Lower leg skin (tissue), 4 donors: ENCODE measurements at regions not wholly inside any gene's neighbourhood (a gene's known extent, or its start where the extent isn't known, plus 50 kb on each side); places are given as distances from the start of the nearest gene placed in this dataset.

Source experiments
- DNase-seq, 2 donors: peaks; one replicate each; pipeline ENCODE4 v3.0.0-alpha.2; 2019; ENCODE audit warnings: low spot score in 2 of 2
- H3K4me3 ChIP-seq: fragments of 200-600 bp; sonication (generic); 2 replicates; pipeline ENCODE4 v1.5.1; 2017; ENCODE audit warnings: mild to moderate bottlenecking, low read depth; ENCODE audit not compliant: poor library complexity, severe bottlenecking
- CTCF ChIP-seq, 3 donors: fragments of 450-650 bp; IDR thresholded peaks; one replicate each; pipeline ENCODE4 v1.5.1; 2016; ENCODE audit warnings: antibody characterized with exemption in 3 of 3, mild to moderate bottlenecking in 3 of 3, moderate library complexity in 2 of 3
- POLR2A ChIP-seq, 2 donors: fragments of 450-650 bp; IDR thresholded peaks; one replicate each; pipeline ENCODE4 v1.6.1; 2016 to 2017; ENCODE audit warnings: antibody characterized with exemption in 2 of 2, mild to moderate bottlenecking in 1 of 2, moderate library complexity in 1 of 2
- WGBS, 2 donors: methylation state at CpG; one replicate each; pipeline ENCODE4 v1.1.5; 2018; 5-methylcytosine and 5-hydroxymethylcytosine counted together
- intact Hi-C: fragments of 100-400 bp; cut with DNase I; formaldehyde crosslinking; loops from one replicate; pipeline ENCODE4 v1.15.0; 2023; ENCODE audit warnings: low total_unique reads

- DNase-seq, result no peak
- 70 to 81% methylated on average over 4 of the region's 4 CpGs for WGBS, 2 donors
- intact Hi-C loops, result no loop called here
- H3K4me3 ChIP-seq, result no peak overlapping the region
- TF ChIP-seq CTCF (IDR thresholded peaks at IDR 0.05) (no peak), POLR2A (IDR thresholded peaks at IDR 0.05) (no peak)
Observed at GRCh38 chr14:53533384-53533970, 380.4 kb upstream of the DDHD1 start.

DNA sequence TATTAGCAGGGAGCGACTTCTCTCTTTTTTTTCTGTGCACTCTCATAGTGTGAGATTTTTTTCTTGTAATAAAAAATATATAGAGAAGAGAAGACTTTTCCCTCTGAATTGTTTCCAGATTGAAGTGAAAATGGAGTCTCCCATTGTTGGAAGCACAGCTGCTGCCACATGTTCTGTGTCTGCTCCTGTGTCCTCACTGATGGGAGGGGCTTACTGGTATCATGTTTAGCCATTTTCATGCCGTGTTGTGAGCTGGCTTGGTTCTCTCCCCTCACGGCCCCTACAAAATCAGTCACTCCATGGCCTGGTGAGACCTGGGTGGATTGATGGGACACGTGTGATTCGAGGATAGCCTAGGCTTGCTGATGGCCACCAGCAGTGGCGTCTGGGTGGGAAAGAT lies 379.7 kb upstream of the DDHD1 start:
- WGBS, 2 donors, result 81 to 82% methylated on average over 6 of the region's 6 CpGs
- TF ChIP-seq POLR2A (IDR thresholded peaks at IDR 0.05) (no peak), CTCF (IDR thresholded peaks at IDR 0.05) (no peak)
- no peak overlapping the region for H3K4me3 ChIP-seq
- DNase-seq, result no peak
- intact Hi-C loops, result no loop called here

DNA sequence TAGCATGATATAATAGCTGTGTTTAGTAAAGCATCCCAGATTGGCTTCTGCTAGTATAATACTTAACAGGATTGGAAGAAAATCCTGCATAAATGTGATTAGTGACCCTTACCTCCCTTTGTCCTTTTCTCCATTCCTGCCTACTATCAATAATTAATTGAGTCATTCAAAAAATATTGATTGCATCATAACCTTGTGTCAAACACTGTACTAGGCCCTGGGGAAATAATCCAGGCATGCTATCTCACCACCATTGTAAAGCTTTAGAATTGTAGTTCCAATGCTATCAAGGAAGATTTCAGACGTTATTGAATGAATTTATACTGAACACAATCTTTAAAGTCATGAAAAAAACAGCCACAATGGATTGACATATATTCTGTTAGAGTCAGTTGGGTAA lies 378.6 kb upstream of the DDHD1 start:
- 74 to 75% methylated on average over 1 of the region's 1 CpG for WGBS, 2 donors
- intact Hi-C loops, result no loop called here
- TF ChIP-seq POLR2A (IDR thresholded peaks at IDR 0.05) (no peak), CTCF (IDR thresholded peaks at IDR 0.05) (no peak)
- no peak overlapping the region for H3K4me3 ChIP-seq
- no peak for DNase-seq

- no peak overlapping the region for H3K4me3 ChIP-seq
- no peak for DNase-seq
- 81 to 91% methylated on average over 1 of the region's 1 CpG for WGBS, 2 donors
- TF ChIP-seq POLR2A (IDR thresholded peaks at IDR 0.05), result no peak
- no peak for TF ChIP-seq CTCF (IDR thresholded peaks at IDR 0.05)
- intact Hi-C loops, result no loop called here
Observed at GRCh38 chr14:53531156-53531555, 378.0 kb upstream of the DDHD1 start.

GRCh38 chr14:53529519-53529918 lies 376.4 kb upstream of the DDHD1 start:
- intact Hi-C loops, result no loop called here
- no peak overlapping the region for H3K4me3 ChIP-seq
- no peak for DNase-seq
- 46 to 59% methylated on average over 3 of the region's 3 CpGs for WGBS, 2 donors
- TF ChIP-seq POLR2A (IDR thresholded peaks at IDR 0.05) (no peak), CTCF (IDR thresholded peaks at IDR 0.05) (no peak)

- intact Hi-C loops, result no loop called here
- DNase-seq, result no peak
- WGBS, 2 donors, result 87 to 89% methylated on average over 2 of the region's 2 CpGs
- TF ChIP-seq CTCF (IDR thresholded peaks at IDR 0.05) (no peak), POLR2A (IDR thresholded peaks at IDR 0.05) (no peak)
- no peak overlapping the region for H3K4me3 ChIP-seq
Observed at GRCh38 chr14:53528185-53528671, 375.1 kb upstream of the DDHD1 start.
